DND-41 (cell line): ENCODE measurements at regions not wholly inside any gene's neighbourhood (a gene's known extent, or its start where the extent isn't known, plus 50 kb on each side); places are given as distances from the start of the nearest gene placed in this dataset.

Experiments used
- ATAC-seq: fragments of 200-7000 bp; cut with Tn5 transposase; 3 replicates; pipeline ENCODE4 v1.9.1; 2021; ENCODE audit warnings: low read depth; ENCODE audit not compliant: insufficient read depth
- DNase-seq: peaks from one replicate; pipeline ENCODE4 v3.0.0-alpha.2; 2020
- H2AFZ ChIP-seq: 2 replicates; pipeline ENCODE4 v1.6.0; 2012; ENCODE audit warnings: low read depth, low read length
- H3K27ac ChIP-seq: 2 replicates; pipeline ENCODE4 v1.5.1; 2012; ENCODE audit warnings: low read length, inconsistent platforms
- H3K27me3 ChIP-seq: fragments of 200-600 bp; sonication (generic); 2 replicates; pipeline ENCODE4 v1.6.0; 2012; ENCODE audit warnings: low read length, mild to moderate bottlenecking, inconsistent platforms; ENCODE audit not compliant: insufficient read depth, poor library complexity
- H3K36me3 ChIP-seq: 2 replicates; pipeline ENCODE4 v1.5.1; 2012; ENCODE audit warnings: low read length, inconsistent platforms; ENCODE audit not compliant: insufficient read depth
- H3K4me1 ChIP-seq: 2 replicates; pipeline ENCODE4 v1.5.1; 2012; ENCODE audit warnings: mild to moderate bottlenecking, low read length; ENCODE audit not compliant: insufficient read depth
- H3K4me2 ChIP-seq: 2 replicates; pipeline ENCODE4 v1.6.0; 2012; ENCODE audit warnings: mild to moderate bottlenecking, moderate library complexity, low read length, inconsistent platforms; ENCODE audit not compliant: insufficient read depth
- H3K4me3 ChIP-seq, 2 experiments: fragments of 200-600 bp in 1 of 2; shearing (Covaris generic) in 1 of 2; 2 replicates each; pipeline ENCODE4 v1.5.1; 2012 to 2016; ENCODE audit warnings: inconsistent platforms in 2 of 2, low read length in 2 of 2, mild to moderate bottlenecking in 2 of 2, low read depth in 1 of 2, moderate library complexity in 1 of 2
- H3K79me2 ChIP-seq: 2 replicates; pipeline ENCODE4 v1.6.0; 2012; ENCODE audit warnings: low read length, inconsistent platforms; ENCODE audit not compliant: insufficient read depth
- H3K9ac ChIP-seq: 2 replicates; pipeline ENCODE4 v1.6.0; 2012; ENCODE audit warnings: low read depth, mild to moderate bottlenecking, inconsistent platforms, low read length, moderate library complexity
- H3K9me3 ChIP-seq: 2 replicates; pipeline ENCODE4 v1.5.1; 2012; ENCODE audit warnings: low read length, moderate library complexity, mild to moderate bottlenecking, inconsistent platforms; ENCODE audit not compliant: insufficient read depth, severe bottlenecking
- H4K20me1 ChIP-seq: 2 replicates; pipeline ENCODE4 v1.6.0; 2012; ENCODE audit warnings: low read length; ENCODE audit not compliant: insufficient read depth
- CTCF ChIP-seq: IDR thresholded peaks from 2 replicates; pipeline ENCODE4 v1.5.1; 2012; ENCODE audit warnings: borderline replicate concordance, low read length, moderate library complexity, mild to moderate bottlenecking; ENCODE audit not compliant: poor library complexity, severe bottlenecking; ENCODE audit errors: extremely low read depth
- EZH2 ChIP-seq: IDR thresholded peaks from 3 replicates; pipeline ENCODE4 v1.6.1; 2012; ENCODE audit warnings: borderline replicate concordance, low read depth, mild to moderate bottlenecking, moderate library complexity, low read length, inconsistent platforms; ENCODE audit not compliant: severe bottlenecking

DNA sequence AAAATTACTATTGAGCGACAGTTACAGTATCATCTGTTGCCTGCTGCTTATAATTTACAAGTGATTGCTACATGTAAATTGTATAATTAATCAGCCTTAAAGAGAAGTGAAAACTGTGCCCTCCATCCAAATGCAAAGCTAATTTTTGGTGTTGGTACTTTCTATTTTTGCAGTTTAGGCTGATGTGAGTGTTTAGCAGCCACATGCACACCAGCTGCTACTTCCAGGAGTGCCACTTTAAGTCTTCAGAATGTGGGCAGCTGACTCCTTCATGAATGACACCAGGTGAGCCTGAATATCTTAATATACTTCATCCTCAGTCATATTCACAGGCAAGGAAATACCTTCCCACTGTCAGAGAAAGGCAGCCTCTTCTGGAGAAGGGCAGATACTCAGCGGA is 149.8 kb upstream of the RASGEF1B start:
- Histone ChIP-seq H2AFZ (no peak overlapping the region), H3K36me3 (no peaks in the 10 kb centered on the region), H3K27me3 (no peaks in the 10 kb centered on the region), H3K4me1 (no peaks in the 10 kb centered on the region), H3K27ac (no peak overlapping the region), H3K9ac (no peak overlapping the region), H3K79me2 (no peaks in the 10 kb centered on the region), H3K9me3 (no peaks in the 10 kb centered on the region), H3K4me3 (no peak overlapping the region), H4K20me1 (no peaks in the 10 kb centered on the region), H3K4me2 (no peak overlapping the region)
- DNase-seq, result no peak
- ATAC-seq, result no peak
- TF ChIP-seq CTCF, result no peak
- TF ChIP-seq EZH2, result no peak

GRCh38 chr4:81620442-81620841 is 148.7 kb upstream of the RASGEF1B start:
- TF ChIP-seq EZH2 (no peak), CTCF (no peak)

GRCh38 chr4:81617545-81617944 is 145.8 kb upstream of the RASGEF1B start:
- Histone ChIP-seq H3K27ac (no peak overlapping the region), H3K27me3 (no peaks in the 10 kb centered on the region), H3K36me3 (no peaks in the 10 kb centered on the region), H3K9ac (no peak overlapping the region), H4K20me1 (no peaks in the 10 kb centered on the region), H3K4me2 (no peak overlapping the region), H3K79me2 (no peaks in the 10 kb centered on the region), H3K9me3 (no peaks in the 10 kb centered on the region), H3K4me3 (no peak overlapping the region), H3K4me1 (no peaks in the 10 kb centered on the region), H2AFZ (no peak overlapping the region)
- DNase-seq (no peak), ATAC-seq (no peak)
- no peak for TF ChIP-seq CTCF
- TF ChIP-seq EZH2, result no peak

More at GRCh38 chr4:81620442-81620841, 148.7 kb upstream of the RASGEF1B start:
- DNase-seq, result no peak
- Histone ChIP-seq H3K4me3 (no peak overlapping the region), H3K9ac (no peak overlapping the region), H3K4me1 (no peaks in the 10 kb centered on the region), H3K27me3 (no peaks in the 10 kb centered on the region), H4K20me1 (no peaks in the 10 kb centered on the region), H3K36me3 (no peaks in the 10 kb centered on the region), H3K79me2 (no peaks in the 10 kb centered on the region), H3K4me2 (no peak overlapping the region), H2AFZ (no peak overlapping the region), H3K9me3 (no peaks in the 10 kb centered on the region), H3K27ac (no peak overlapping the region)
- ATAC-seq, result no peak

DNA sequence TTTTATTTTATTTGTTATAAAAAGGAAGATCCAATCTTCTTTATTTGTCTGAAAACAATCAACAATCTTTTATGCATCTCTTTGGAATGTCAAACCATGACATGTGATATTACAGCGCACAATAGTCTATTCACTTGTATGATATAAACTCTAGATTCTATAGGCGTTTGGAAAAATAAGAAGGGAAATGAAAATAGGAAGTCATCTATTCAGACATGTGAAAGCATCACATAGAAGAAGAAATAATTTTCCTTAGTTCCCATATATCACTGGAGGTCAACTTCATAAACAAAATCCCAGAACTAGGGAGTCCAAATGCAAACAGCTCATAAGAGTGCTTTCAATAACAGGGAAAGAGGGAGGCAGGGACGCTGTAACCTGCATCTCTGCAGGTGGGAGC is 139.5 kb upstream of the RASGEF1B start:
- H3K79me2 ChIP-seq, result no peaks in the 10 kb centered on the region
- no peak overlapping the region for H2AFZ ChIP-seq
- no peaks in the 10 kb centered on the region for H3K9me3 ChIP-seq
- no peak overlapping the region for H3K4me2 ChIP-seq
- TF ChIP-seq CTCF (no peak), EZH2 (no peak)
- ATAC-seq (no peak), DNase-seq (no peak)
- H3K4me1 ChIP-seq, result no peaks in the 10 kb centered on the region
- no peaks in the 10 kb centered on the region for H3K36me3 ChIP-seq
- H3K4me3 ChIP-seq, result no peak overlapping the region
- no peaks in the 10 kb centered on the region for H3K27me3 ChIP-seq
- no peaks in the 10 kb centered on the region for H4K20me1 ChIP-seq
- H3K27ac ChIP-seq, result no peak overlapping the region
- no peak overlapping the region for H3K9ac ChIP-seq
